ENCODE measurements at regions not wholly inside any gene's neighbourhood (a gene's known extent, or its start where the extent isn't known, plus 50 kb on each side); places are given as distances from the start of the nearest gene placed in this dataset.

DNA sequence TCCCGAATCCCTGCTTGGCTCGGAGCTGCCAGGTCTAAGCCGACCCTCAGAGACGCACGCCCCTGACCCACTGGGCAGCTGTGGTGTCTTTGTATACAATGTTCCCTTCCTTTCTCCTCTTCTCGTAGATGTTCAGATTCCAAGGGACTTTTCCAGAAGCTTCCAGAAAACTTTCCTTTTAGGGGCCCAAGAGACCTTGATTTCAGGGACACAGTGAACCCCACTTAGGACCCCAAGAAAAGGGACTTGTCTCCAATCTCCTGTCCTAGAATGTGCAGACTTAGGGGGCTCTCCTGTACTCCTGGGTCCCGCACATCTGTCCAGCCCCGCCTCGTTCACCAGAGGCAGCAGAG is 103.5 kb downstream of the EDN3 start:
- Histone ChIP-seq H3K27me3 (ENCODE audit: control insufficient read depth, insufficient read depth, low read length) (no peaks in the 10 kb centered on the region), H3K4me3 (ENCODE audit: low read depth, low read length) (no peak overlapping the region), H3K36me3 (ENCODE audit: control insufficient read depth, insufficient read depth, low read length) (no peaks in the 10 kb centered on the region)
- TF ChIP-seq, protein P1, sequence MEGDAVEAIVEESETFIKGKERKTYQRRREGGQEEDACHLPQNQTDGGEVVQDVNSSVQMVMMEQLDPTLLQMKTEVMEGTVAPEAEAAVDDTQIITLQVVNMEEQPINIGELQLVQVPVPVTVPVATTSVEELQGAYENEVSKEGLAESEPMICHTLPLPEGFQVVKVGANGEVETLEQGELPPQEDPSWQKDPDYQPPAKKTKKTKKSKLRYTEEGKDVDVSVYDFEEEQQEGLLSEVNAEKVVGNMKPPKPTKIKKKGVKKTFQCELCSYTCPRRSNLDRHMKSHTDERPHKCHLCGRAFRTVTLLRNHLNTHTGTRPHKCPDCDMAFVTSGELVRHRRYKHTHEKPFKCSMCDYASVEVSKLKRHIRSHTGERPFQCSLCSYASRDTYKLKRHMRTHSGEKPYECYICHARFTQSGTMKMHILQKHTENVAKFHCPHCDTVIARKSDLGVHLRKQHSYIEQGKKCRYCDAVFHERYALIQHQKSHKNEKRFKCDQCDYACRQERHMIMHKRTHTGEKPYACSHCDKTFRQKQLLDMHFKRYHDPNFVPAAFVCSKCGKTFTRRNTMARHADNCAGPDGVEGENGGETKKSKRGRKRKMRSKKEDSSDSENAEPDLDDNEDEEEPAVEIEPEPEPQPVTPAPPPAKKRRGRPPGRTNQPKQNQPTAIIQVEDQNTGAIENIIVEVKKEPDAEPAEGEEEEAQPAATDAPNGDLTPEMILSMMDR (IDR thresholded peaks at IDR 0.05; ENCODE audit: insufficient read depth, low read length, severe bottlenecking): no peak
- DNase-seq (ENCODE audit: low read depth) (no peak), FAIRE-seq (no peak)

DNA sequence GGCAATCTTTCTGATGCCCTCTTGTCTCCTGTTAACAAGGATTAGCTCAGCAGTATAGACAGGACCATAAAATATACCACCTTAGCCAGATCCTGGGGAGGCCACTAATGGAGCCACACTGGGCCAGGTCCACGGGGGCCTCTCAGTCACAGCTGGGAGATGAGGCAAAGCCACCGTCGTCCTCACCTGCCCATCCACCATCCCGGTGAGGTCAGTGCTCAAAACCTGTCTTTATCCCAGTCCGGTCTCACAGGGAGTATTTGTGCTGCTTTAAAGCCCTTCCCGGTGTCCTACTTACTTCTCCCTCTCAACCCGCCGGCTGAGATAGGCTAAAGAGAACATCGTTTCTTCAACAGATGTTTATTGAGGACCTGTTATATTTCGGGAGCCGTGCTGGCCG is 104.3 kb downstream of the EDN3 start:
- no peak for DNase-seq (ENCODE audit: low read depth)
- no peaks in the 10 kb centered on the region for H3K36me3 ChIP-seq (ENCODE audit: control insufficient read depth, insufficient read depth, low read length)
- FAIRE-seq: no peak
- H3K27me3 ChIP-seq (ENCODE audit: control insufficient read depth, insufficient read depth, low read length): no peaks in the 10 kb centered on the region
- H3K4me3 ChIP-seq (ENCODE audit: low read depth, low read length): no peak overlapping the region
- TF ChIP-seq, protein P1 (IDR thresholded peaks at IDR 0.05; ENCODE audit: insufficient read depth, low read length, severe bottlenecking): no peak

DNA sequence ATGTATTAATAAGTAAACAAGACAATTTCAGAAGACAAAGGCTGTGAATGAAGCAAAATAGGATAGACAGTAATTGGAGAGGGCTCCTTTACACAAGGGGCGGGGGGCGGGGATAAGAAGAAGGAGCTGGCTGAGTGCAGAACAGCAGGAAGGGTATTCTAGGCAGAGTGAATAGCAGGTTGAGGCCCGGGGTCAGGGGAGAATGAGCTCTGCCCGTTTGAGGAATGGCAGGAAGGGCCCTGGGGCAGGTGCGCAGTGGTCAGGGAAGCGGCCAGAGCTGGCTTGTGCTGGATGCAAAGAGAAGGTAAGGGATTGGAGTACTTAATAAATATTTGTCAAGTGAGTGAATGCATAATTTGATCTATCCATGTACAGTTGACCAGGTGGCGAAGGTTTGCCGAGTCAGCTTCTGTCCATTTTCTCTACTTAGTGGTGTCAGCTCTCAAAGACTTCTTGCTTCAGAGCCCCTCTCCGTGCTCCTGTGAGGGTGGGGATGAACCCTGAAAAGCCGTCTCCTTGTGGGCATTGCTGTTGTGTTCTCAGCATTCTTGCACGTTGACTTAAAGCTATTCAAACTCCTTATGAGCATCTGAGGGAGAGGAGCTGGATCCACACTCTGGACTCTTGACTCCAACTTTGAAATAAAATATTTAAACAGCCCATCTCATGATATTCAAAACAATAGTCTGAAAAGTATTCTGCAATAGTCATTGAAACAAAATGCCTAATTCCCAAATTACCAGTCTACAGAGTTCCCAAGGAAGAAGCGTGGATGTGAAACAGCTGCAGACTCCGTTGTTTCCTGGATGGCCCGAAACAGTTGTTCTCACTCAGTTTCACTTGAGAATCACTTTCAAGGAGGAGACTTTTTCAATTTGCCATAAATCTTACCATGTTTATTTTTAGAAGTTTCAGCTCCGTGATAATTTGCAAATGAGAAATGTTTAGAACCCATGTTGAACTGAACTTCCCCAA is 105.1 kb downstream of the EDN3 start:
- Histone ChIP-seq H3K4me3 (ENCODE audit: low read depth, low read length) (no peak overlapping the region), H3K27me3 (ENCODE audit: control insufficient read depth, insufficient read depth, low read length) (no peaks in the 10 kb centered on the region), H3K36me3 (ENCODE audit: control insufficient read depth, insufficient read depth, low read length) (no peaks in the 10 kb centered on the region)
- no peak for FAIRE-seq
- TF ChIP-seq, protein P1 (IDR thresholded peaks at IDR 0.05; ENCODE audit: insufficient read depth, low read length, severe bottlenecking): no peak
- no peak for DNase-seq (ENCODE audit: low read depth)

DNA sequence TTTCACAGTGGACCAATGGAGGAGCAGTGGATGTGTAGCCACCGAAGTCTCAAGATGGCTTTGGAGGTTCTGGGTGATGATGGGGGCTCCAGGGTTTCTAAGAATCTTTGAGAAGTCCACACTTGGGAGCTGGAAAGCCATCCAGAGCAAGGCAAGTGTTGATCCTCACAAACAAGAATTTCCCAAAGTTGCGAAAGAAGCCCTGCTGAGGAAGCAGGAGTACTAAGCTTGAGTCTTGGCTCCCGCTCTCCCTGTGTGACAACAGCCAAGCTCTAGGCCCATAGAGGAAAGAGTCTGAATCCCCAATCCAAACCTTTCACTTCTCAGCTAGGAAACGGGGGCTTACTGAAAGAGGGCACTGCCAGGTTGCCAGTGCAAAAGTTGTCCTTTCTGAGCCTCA is 106.0 kb downstream of the EDN3 start:
- DNase-seq (ENCODE audit: low read depth): no peak
- Histone ChIP-seq H3K27me3 (ENCODE audit: control insufficient read depth, insufficient read depth, low read length) (no peaks in the 10 kb centered on the region), H3K36me3 (ENCODE audit: control insufficient read depth, insufficient read depth, low read length) (no peaks in the 10 kb centered on the region), H3K4me3 (ENCODE audit: low read depth, low read length) (no peak overlapping the region)
- no peak for FAIRE-seq
- TF ChIP-seq, protein P1 (IDR thresholded peaks at IDR 0.05; ENCODE audit: insufficient read depth, low read length, severe bottlenecking): no peak

DNA sequence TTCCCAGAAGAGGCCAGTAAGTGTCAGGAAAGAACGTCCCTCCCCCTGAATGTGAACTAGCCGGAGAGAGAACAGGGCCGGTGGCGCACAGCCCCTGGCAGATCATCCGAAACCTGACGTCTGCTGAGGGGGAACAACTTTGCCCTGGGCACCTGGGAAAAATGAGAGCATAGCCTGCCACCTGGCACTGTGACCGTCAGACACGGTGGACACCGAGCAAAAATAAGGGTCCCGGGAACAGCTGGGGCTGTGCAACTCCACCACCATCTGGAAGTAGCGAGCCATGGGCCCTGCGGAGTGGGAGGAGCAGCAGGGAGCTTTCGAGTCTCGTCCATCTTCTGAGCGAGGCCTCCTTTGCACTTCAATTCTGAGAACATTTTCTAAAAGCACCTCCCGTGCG is 110.8 kb downstream of the EDN3 start:
- FAIRE-seq (no peak), DNase-seq (ENCODE audit: low read depth) (no peak)
- TF ChIP-seq, protein P1 (IDR thresholded peaks at IDR 0.05; ENCODE audit: insufficient read depth, low read length, severe bottlenecking): no peak
- H3K4me3 ChIP-seq (ENCODE audit: low read depth, low read length): no peak overlapping the region
- no peaks in the 10 kb centered on the region for H3K36me3 ChIP-seq (ENCODE audit: control insufficient read depth, insufficient read depth, low read length)
- H3K27me3 ChIP-seq (ENCODE audit: control insufficient read depth, insufficient read depth, low read length): no peaks in the 10 kb centered on the region
